OCI-LY1 (cell line): ENCODE measurements at regions not wholly inside any gene's neighbourhood (a gene's known extent, or its start where the extent isn't known, plus 50 kb on each side); places are given as distances from the start of the nearest gene placed in this dataset.

Source experiments
- H2AFZ ChIP-seq: fragments of 200-600 bp; sonication (generic), shearing (Covaris generic); 2 replicates; pipeline ENCODE4 v1.6.0; 2014; ENCODE audit warnings: antibody characterized with exemption, mild to moderate bottlenecking, low read length
- H3F3A ChIP-seq: fragments of 200-600 bp; sonication (generic), shearing (Covaris generic); 2 replicates; pipeline ENCODE4 v1.6.0; 2014; ENCODE audit warnings: mild to moderate bottlenecking, antibody characterized with exemption, low read length, moderate library complexity; ENCODE audit not compliant: insufficient read depth
- H3K27ac ChIP-seq: fragments of 200-600 bp; sonication (generic); 2 replicates; pipeline ENCODE4 v1.5.1; 2014; ENCODE audit warnings: low read length, mixed run types, mild to moderate bottlenecking, low read depth; ENCODE audit not compliant: poor library complexity, severe bottlenecking
- H3K27me3 ChIP-seq: fragments of 200-600 bp; sonication (generic); 2 replicates; pipeline ENCODE4 v1.6.0; 2014; ENCODE audit warnings: antibody characterized with exemption, mild to moderate bottlenecking, low read length, moderate library complexity; ENCODE audit not compliant: insufficient read depth
- H3K36me3 ChIP-seq: fragments of 200-600 bp; sonication (generic); 2 replicates; pipeline ENCODE4 v1.6.1; 2014; ENCODE audit warnings: mild to moderate bottlenecking, antibody characterized with exemption, low read length, moderate library complexity, mixed read lengths; ENCODE audit not compliant: insufficient read depth
- H3K4me1 ChIP-seq: fragments of 200-600 bp; sonication (generic); 2 replicates; pipeline ENCODE4 v1.5.1; 2014; ENCODE audit warnings: mild to moderate bottlenecking, low read length, moderate library complexity; ENCODE audit not compliant: insufficient read depth, severe bottlenecking
- H3K4me2 ChIP-seq: fragments of 200-600 bp; sonication (generic), shearing (Covaris generic); 2 replicates; pipeline ENCODE4 v1.6.1; 2014; ENCODE audit warnings: low read length
- H3K4me3 ChIP-seq: fragments of 200-600 bp; sonication (generic); 2 replicates; pipeline ENCODE4 v1.5.1; 2014; ENCODE audit warnings: low read length, low read depth, mild to moderate bottlenecking, mixed read lengths; ENCODE audit not compliant: poor library complexity, severe bottlenecking
- H3K79me2 ChIP-seq: fragments of 200-600 bp; shearing (Covaris generic); 2 replicates; pipeline ENCODE4 v1.6.1; 2016; ENCODE audit warnings: mixed run types, low read length, mixed read lengths; ENCODE audit not compliant: insufficient read depth
- H3K9ac ChIP-seq: fragments of 200-600 bp; sonication (generic), shearing (Covaris generic); 2 replicates; pipeline ENCODE4 v1.6.1; 2014; ENCODE audit warnings: mild to moderate bottlenecking, low read length, mixed read lengths
- H3K9me2 ChIP-seq: fragments of 200-600 bp; sonication (generic), shearing (Covaris generic); 2 replicates; pipeline ENCODE4 v1.6.1; 2014; ENCODE audit warnings: low read depth, mild to moderate bottlenecking, low read length, mixed read lengths
- H3K9me3 ChIP-seq: fragments of 200-600 bp; shearing (Covaris generic); 2 replicates; pipeline ENCODE4 v1.6.1; 2014; ENCODE audit warnings: low read length, mixed read lengths
- H4K20me1 ChIP-seq: fragments of 200-600 bp; sonication (generic), shearing (Covaris generic); 2 replicates; pipeline ENCODE4 v1.6.0; 2016; ENCODE audit warnings: mild to moderate bottlenecking, low read length; ENCODE audit not compliant: insufficient read depth
- CTCF ChIP-seq: fragments of 200-600 bp; sonication (generic), shearing (Covaris generic); IDR thresholded peaks from 2 replicates; pipeline ENCODE4 v1.5.1; 2017; ENCODE audit warnings: mild to moderate bottlenecking, antibody characterized with exemption, low read length, moderate library complexity, mixed read lengths
- EZH2 ChIP-seq: fragments of 200-600 bp; sonication (generic), shearing (Covaris generic); IDR thresholded peaks from 2 replicates; pipeline ENCODE4 v1.8.0; 2017; ENCODE audit warnings: borderline replicate concordance, mixed run types, mild to moderate bottlenecking, antibody characterized with exemption, low read length, moderate library complexity, mixed read lengths

GRCh38 chr18:29439398-29439797, 1262.5 kb upstream of the CDH2 start:
- H3K27me3 ChIP-seq = no peaks in the 10 kb centered on the region
- no peak overlapping the region for H3K4me3 ChIP-seq
- no peak overlapping the region for H3K4me2 ChIP-seq
- H3K4me1 ChIP-seq = no peaks in the 10 kb centered on the region
- H3K27ac ChIP-seq = no peak overlapping the region
- no peaks in the 10 kb centered on the region for H3K79me2 ChIP-seq
- no peaks in the 10 kb centered on the region for H3F3A ChIP-seq
- H4K20me1 ChIP-seq = no peaks in the 10 kb centered on the region
- H3K9me2 ChIP-seq = no peaks in the 10 kb centered on the region
- no peak overlapping the region for H3K9ac ChIP-seq
- H3K9me3 ChIP-seq = no peaks in the 10 kb centered on the region
- no peak overlapping the region for H2AFZ ChIP-seq
- TF ChIP-seq EZH2 (no peak), CTCF (no peak)
- H3K36me3 ChIP-seq = no peaks in the 10 kb centered on the region

- H3K9me2 ChIP-seq = no peaks in the 10 kb centered on the region
- H3K4me2 ChIP-seq = no peak overlapping the region
These were observed 1259.5 kb upstream of the CDH2 start for GRCh38 chr18:29436459-29436858.

GRCh38 chr18:29434650-29435049, 1257.7 kb upstream of the CDH2 start:
- Histone ChIP-seq H3K4me2 (no peak overlapping the region), H3K4me3 (no peak overlapping the region), H3K27me3 (no peaks in the 10 kb centered on the region), H3K9ac (no peak overlapping the region), H3K9me2 (no peaks in the 10 kb centered on the region), H3K4me1 (no peaks in the 10 kb centered on the region), H3K27ac (no peak overlapping the region), H3K36me3 (no peaks in the 10 kb centered on the region), H3K9me3 (0 out of 2 replicates have a peak, but pooled peaks cover 3% of the 10 kb centered on the region), H2AFZ (no peak overlapping the region), H3K79me2 (no peaks in the 10 kb centered on the region), H4K20me1 (no peaks in the 10 kb centered on the region), H3F3A (no peaks in the 10 kb centered on the region)
- TF ChIP-seq CTCF (no peak), EZH2 (no peak)

More at GRCh38 chr18:29436459-29436858, 1259.5 kb upstream of the CDH2 start:
- no peaks in the 10 kb centered on the region for H3K4me1 ChIP-seq
- no peaks in the 10 kb centered on the region for H3K9me3 ChIP-seq
- no peak overlapping the region for H3K27ac ChIP-seq
- no peaks in the 10 kb centered on the region for H3K36me3 ChIP-seq
- H3K79me2 ChIP-seq = no peaks in the 10 kb centered on the region
- no peaks in the 10 kb centered on the region for H3K27me3 ChIP-seq
- no peak overlapping the region for H3K9ac ChIP-seq
- no peak for TF ChIP-seq CTCF
- TF ChIP-seq EZH2 = no peak
- no peaks in the 10 kb centered on the region for H4K20me1 ChIP-seq
- H3F3A ChIP-seq = no peaks in the 10 kb centered on the region
- no peak overlapping the region for H3K4me3 ChIP-seq
- no peak overlapping the region for H2AFZ ChIP-seq
